K562 (cell line): ENCODE measurements at regions not wholly inside any gene's neighbourhood (a gene's known extent, or its start where the extent isn't known, plus 50 kb on each side); places are given as distances from the start of the nearest gene placed in this dataset.

Source experiments
- ATAC-seq: fragments of 200-7000 bp; cut with Tn5 transposase; 3 replicates; pipeline ENCODE4 v1.9.1; 2020; ENCODE audit warnings: moderate library complexity
- BruUV-seq: library from RNA; stranded (reverse); fragments of 400-500 nt; replicated peaks from 2 replicates; lab custom pipeline; 2021; lab: Mats Ljungman, UMichigan
- CTCF ChIA-PET: fragments of 300-600 bp; formaldehyde crosslinking; extraction: SDS; loops from one replicate; lab custom pipeline; 2021; ENCODE audit warnings: low intra/inter-chr PET ratio; lab: Yijun Ruan, JAX
- POLR2A ChIA-PET: fragments of 300-600, 350-650 bp; sonication (Branson Sonifier 250); formaldehyde crosslinking; extraction: SDS; loops from one replicate; lab custom pipeline; 2021; ENCODE audit warnings: antibody characterized with exemption, inconsistent platforms; lab: Yijun Ruan, JAX
- DNase-seq, 4 experiments: peaks; one replicate each; pipeline versions ENCODE4 v3.0.0 to v3.0.0-alpha.2; 2011 to 2018; ENCODE audit warnings: low spot score in 3 of 4, mixed read lengths in 3 of 4; ENCODE audit errors: extremely low read depth in 1 of 4
- FAIRE-seq: peaks from 2 replicates; lab custom pipeline; 2011; peaks lifted over from hg19 to GRCh38; lab: Jason Lieb, UNC
- H2AFZ ChIP-seq: 2 replicates; pipeline ENCODE4 v1.6.0; 2011; ENCODE audit warnings: low read depth, low read length, control low read depth, inconsistent platforms
- H3K27ac ChIP-seq: fragments of 200-600 bp; 3 replicates; pipeline ENCODE4 v1.8.0; 2011; ENCODE audit warnings: low read depth, mild to moderate bottlenecking, control low read depth, inconsistent platforms, low read length, moderate library complexity, mixed read lengths; ENCODE audit errors: extremely low read depth
- H3K27me3 ChIP-seq, 2 experiments: fragments of 300-600 bp in 1 of 2; 2 replicates in 1 of 2; 3 replicates in 1 of 2; pipeline versions ENCODE4 v1.6.0 to v1.8.0; 2011; ENCODE audit warnings: inconsistent platforms in 2 of 2, low read length in 2 of 2, mild to moderate bottlenecking in 1 of 2, mixed read lengths in 1 of 2, moderate library complexity in 1 of 2; ENCODE audit not compliant: control insufficient read depth in 2 of 2, insufficient read depth in 2 of 2
- H3K36me3 ChIP-seq: fragments of 300-600 bp; 3 replicates; pipeline ENCODE4 v1.8.0; 2011; ENCODE audit warnings: mild to moderate bottlenecking, low read length, inconsistent platforms; ENCODE audit not compliant: control insufficient read depth, insufficient read depth
- H3K4me1 ChIP-seq, 2 experiments: fragments of 200-600 bp in 1 of 2; replicated peaks in 1 of 2; 2 replicates in 1 of 2; 3 replicates in 1 of 2; pipeline versions ENCODE4 v1.5.1 to v1.8.0; 2011; ENCODE audit warnings: inconsistent platforms in 2 of 2, low read length in 2 of 2, mild to moderate bottlenecking in 1 of 2, mixed read lengths in 1 of 2, moderate library complexity in 1 of 2; ENCODE audit not compliant: control insufficient read depth in 2 of 2, insufficient read depth in 2 of 2
- H3K4me2 ChIP-seq: 2 replicates; pipeline ENCODE4 v1.6.1; 2011; ENCODE audit warnings: low read length, control low read depth, inconsistent platforms, mixed read lengths; ENCODE audit not compliant: insufficient read depth
- H3K4me3 ChIP-seq: fragments of 200-600 bp; sonication (generic), shearing (Covaris generic); 2 replicates; pipeline ENCODE4 v1.5.1; 2016; ENCODE audit warnings: control low read depth, inconsistent platforms
- H3K79me2 ChIP-seq: fragments of 200-600 bp; 3 replicates; pipeline ENCODE4 v1.8.0; 2011; ENCODE audit warnings: low read length, inconsistent platforms; ENCODE audit not compliant: control insufficient read depth, insufficient read depth
- H3K9ac ChIP-seq, 2 experiments: 2 replicates each; pipeline versions ENCODE4 v1.6.0 to v1.6.1; 2011; ENCODE audit warnings: low read depth in 2 of 2, low read length in 2 of 2, control low read depth in 1 of 2, inconsistent platforms in 1 of 2, mild to moderate bottlenecking in 1 of 2, mixed read lengths in 1 of 2; ENCODE audit not compliant: insufficient read depth in 1 of 2
- H3K9me1 ChIP-seq: one replicate; pipeline ENCODE4 v1.6.0; 2011; ENCODE audit warnings: inconsistent platforms, mild to moderate bottlenecking, low read length, moderate library complexity; ENCODE audit not compliant: control insufficient read depth, insufficient read depth
- H3K9me3 ChIP-seq: replicated peaks from 2 replicates; pipeline ENCODE4 v1.5.1; 2011; ENCODE audit warnings: low read depth, low read length, inconsistent platforms; ENCODE audit not compliant: control insufficient read depth, insufficient read depth
- H4K20me1 ChIP-seq: replicated peaks from 2 replicates; pipeline ENCODE4 v1.6.1; 2011; ENCODE audit warnings: low read length, inconsistent platforms, mixed read lengths; ENCODE audit not compliant: control insufficient read depth, insufficient read depth
- ARID3B ChIP-seq: fragments of 250-450 bp; sonication (Bioruptor Pico); IDR thresholded peaks from 2 replicates; pipeline ENCODE4 v1.4.0; 2020; ENCODE audit warnings: borderline replicate concordance
- HMGN3 ChIP-seq: IDR thresholded peaks from 2 replicates; pipeline ENCODE4 v1.6.1; 2011; ENCODE audit warnings: borderline replicate concordance, low read depth, mild to moderate bottlenecking, mixed read lengths, low read length; ENCODE audit not compliant: insufficient read length; ENCODE audit errors: extremely low read depth
- L3MBTL2 ChIP-seq: fragments of 450-650 bp; IDR thresholded peaks from 2 replicates; pipeline ENCODE4 v1.6.1; 2016; ENCODE audit warnings: mild to moderate bottlenecking, moderate library complexity
- MAZ ChIP-seq, 2 experiments: fragments of 450-650 bp in 1 of 2; sonication (generic) in 1 of 2; formaldehyde crosslinking; IDR thresholded peaks in 1 of 2; conservative IDR thresholded peaks in 1 of 2; 2 replicates each; pipeline versions ENCODE4 v1.4.0 to v1.5.0; 2020; ENCODE audit warnings: mild to moderate bottlenecking in 1 of 2, missing genetic modification reagents in 1 of 2
- NR4A1 ChIP-seq, 2 experiments: fragments of 250-450 bp in 1 of 2; fragments of 450-650 bp in 1 of 2; sonication (Bioruptor Pico) in 1 of 2; IDR thresholded peaks; 2 replicates each; pipeline versions ENCODE4 v1.4.0 to v1.6.1; 2016 to 2020; ENCODE audit warnings: mild to moderate bottlenecking in 2 of 2, missing compliant biosample characterization in 1 of 2, missing genetic modification characterization in 1 of 2, moderate library complexity in 1 of 2
- PHTF2 ChIP-seq: fragments of 250-450 bp; sonication (Bioruptor Pico); IDR thresholded peaks from 2 replicates; pipeline ENCODE4 v1.5.0; 2021; ENCODE audit warnings: mild to moderate bottlenecking
- POLR2AphosphoS2 ChIP-seq: IDR thresholded peaks from 2 replicates; pipeline ENCODE4 v1.6.1; 2012; ENCODE audit warnings: low read length, improper control_type of control experiment
- VEZF1 ChIP-seq: fragments of 200-800 bp; sonication (Bioruptor generic); IDR thresholded peaks from 2 replicates; pipeline ENCODE4 v1.6.1; 2017; ENCODE audit warnings: missing genetic modification characterization, missing compliant biosample characterization
- WGBS: fragments of 100-300 bp; shearing (Covaris generic); methylation state at CpG from one replicate; pipeline ENCODE4 v1.1.6; 2016; ENCODE audit warnings: low coverage, mixed read lengths; ENCODE audit not compliant: insufficient coverage; ENCODE audit errors: missing lambda C conversion rate; 5-methylcytosine and 5-hydroxymethylcytosine counted together
- in situ Hi-C: fragments of 300-500 bp; cut with MboI; formaldehyde crosslinking; loops from 4 replicates; pipeline ENCODE4 v1.15.0; 2018; ENCODE audit warnings: inconsistent platforms, mixed read lengths
- intact Hi-C: fragments of 100-400 bp; cut with micrococcal nuclease; formaldehyde crosslinking; loops from 2 replicates; pipeline ENCODE4 v1.14.2; 2022
- TF ChIP-seq, protein P1 (sequence below): sonication (generic); formaldehyde crosslinking; IDR thresholded peaks from 2 replicates; pipeline ENCODE4 v1.8.1; 2023; ENCODE audit warnings: mild to moderate bottlenecking, missing genetic modification reagents, moderate library complexity
- TF ChIP-seq, protein P2 (sequence below): sonication (generic); formaldehyde crosslinking; IDR thresholded peaks from 2 replicates; pipeline ENCODE4 v1.8.1; 2023; ENCODE audit warnings: mild to moderate bottlenecking, missing genetic modification reagents

GRCh38 chr12:70031046-70031445, 206.0 kb downstream of the MYRFL start:
- Histone ChIP-seq H3K9me3 (no peaks in the 10 kb centered on the region), H3K4me2 (no peak overlapping the region), H3K4me3 (no peak overlapping the region), H3K27ac (no peak overlapping the region), H2AFZ (no peak overlapping the region), H3K79me2 (no peaks in the 10 kb centered on the region), H3K9me1 (no peaks in the 10 kb centered on the region), H3K36me3 (no peaks in the 10 kb centered on the region), H3K4me1 (no peaks in the 10 kb centered on the region), H4K20me1 (no peaks in the 10 kb centered on the region), H3K27me3 (no peaks in the 10 kb centered on the region), H3K9ac (no peak overlapping the region)
- ChIA-PET POLR2A (no interaction called here), CTCF (no interaction called here)
- intact Hi-C loops: no loop called here
- 17% methylated on average over 3 of the region's 3 CpGs for WGBS
- in situ Hi-C loops: no loop called here
- no peak for FAIRE-seq
- BruUV-seq: no TSS peak
- no peak for DNase-seq
- no peak for TF ChIP-seq MAZ (CRISPR knock-in tag; conservative IDR thresholded peaks at IDR 0.05 in 1 of 2, IDR thresholded peaks at IDR 0.05 in 1 of 2)
- no peak for TF ChIP-seq POLR2AphosphoS2
- no peak for TF ChIP-seq VEZF1 (CRISPR knock-in tag)
- TF ChIP-seq PHTF2 (CRISPR knock-in tag): no peak
- no peak for TF ChIP-seq L3MBTL2
- TF ChIP-seq, protein P1, sequence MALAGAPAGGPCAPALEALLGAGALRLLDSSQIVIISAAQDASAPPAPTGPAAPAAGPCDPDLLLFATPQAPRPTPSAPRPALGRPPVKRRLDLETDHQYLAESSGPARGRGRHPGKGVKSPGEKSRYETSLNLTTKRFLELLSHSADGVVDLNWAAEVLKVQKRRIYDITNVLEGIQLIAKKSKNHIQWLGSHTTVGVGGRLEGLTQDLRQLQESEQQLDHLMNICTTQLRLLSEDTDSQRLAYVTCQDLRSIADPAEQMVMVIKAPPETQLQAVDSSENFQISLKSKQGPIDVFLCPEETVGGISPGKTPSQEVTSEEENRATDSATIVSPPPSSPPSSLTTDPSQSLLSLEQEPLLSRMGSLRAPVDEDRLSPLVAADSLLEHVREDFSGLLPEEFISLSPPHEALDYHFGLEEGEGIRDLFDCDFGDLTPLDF (CRISPR knock-in tag): no peak
- no peak for TF ChIP-seq ARID3B (CRISPR knock-in tag)
- TF ChIP-seq, protein P2, sequence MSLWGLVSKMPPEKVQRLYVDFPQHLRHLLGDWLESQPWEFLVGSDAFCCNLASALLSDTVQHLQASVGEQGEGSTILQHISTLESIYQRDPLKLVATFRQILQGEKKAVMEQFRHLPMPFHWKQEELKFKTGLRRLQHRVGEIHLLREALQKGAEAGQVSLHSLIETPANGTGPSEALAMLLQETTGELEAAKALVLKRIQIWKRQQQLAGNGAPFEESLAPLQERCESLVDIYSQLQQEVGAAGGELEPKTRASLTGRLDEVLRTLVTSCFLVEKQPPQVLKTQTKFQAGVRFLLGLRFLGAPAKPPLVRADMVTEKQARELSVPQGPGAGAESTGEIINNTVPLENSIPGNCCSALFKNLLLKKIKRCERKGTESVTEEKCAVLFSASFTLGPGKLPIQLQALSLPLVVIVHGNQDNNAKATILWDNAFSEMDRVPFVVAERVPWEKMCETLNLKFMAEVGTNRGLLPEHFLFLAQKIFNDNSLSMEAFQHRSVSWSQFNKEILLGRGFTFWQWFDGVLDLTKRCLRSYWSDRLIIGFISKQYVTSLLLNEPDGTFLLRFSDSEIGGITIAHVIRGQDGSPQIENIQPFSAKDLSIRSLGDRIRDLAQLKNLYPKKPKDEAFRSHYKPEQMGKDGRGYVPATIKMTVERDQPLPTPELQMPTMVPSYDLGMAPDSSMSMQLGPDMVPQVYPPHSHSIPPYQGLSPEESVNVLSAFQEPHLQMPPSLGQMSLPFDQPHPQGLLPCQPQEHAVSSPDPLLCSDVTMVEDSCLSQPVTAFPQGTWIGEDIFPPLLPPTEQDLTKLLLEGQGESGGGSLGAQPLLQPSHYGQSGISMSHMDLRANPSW (CRISPR knock-in tag): no peak
- no peak for TF ChIP-seq HMGN3
- TF ChIP-seq NR4A1 (CRISPR knock-in tag; IDR thresholded peaks at IDR 0.05): no peak
- no peak for TF ChIP-seq NR4A1 (tag; IDR thresholded peaks at IDR 0.05)
- ATAC-seq: no peak
